BJ (cell line): ENCODE measurements at regions not wholly inside any gene's neighbourhood (a gene's known extent, or its start where the extent isn't known, plus 50 kb on each side); places are given as distances from the start of the nearest gene placed in this dataset.

Experiments
- CTCF ChIA-PET: fragments of 350-600 bp; formaldehyde crosslinking; extraction: SDS; loops from one replicate; lab custom pipeline; 2021; ENCODE audit warnings: antibody characterized with exemption, inconsistent platforms; lab: Yijun Ruan, JAX
- POLR2A ChIA-PET: fragments of 300-600 bp; sonication (Branson Sonifier 250); formaldehyde crosslinking; extraction: SDS; loops from one replicate; lab custom pipeline; 2021; ENCODE audit warnings: antibody characterized with exemption; lab: Charles Lee
- DNase-seq: peaks from one replicate; pipeline ENCODE4 v3.0.0-alpha.2; 2011; ENCODE audit warnings: low read depth
- H3K27me3 ChIP-seq: 2 replicates; pipeline ENCODE4 v1.6.0; 2011; ENCODE audit warnings: low read length; ENCODE audit not compliant: control insufficient read depth, insufficient read depth
- H3K36me3 ChIP-seq: 2 replicates; pipeline ENCODE4 v1.5.1; 2011; ENCODE audit warnings: low read length; ENCODE audit not compliant: control insufficient read depth, insufficient read depth
- H3K4me3 ChIP-seq: 2 replicates; pipeline ENCODE4 v1.5.1; 2011; ENCODE audit warnings: low read depth, mild to moderate bottlenecking, control low read depth, low read length
- TF ChIP-seq, protein P1 (sequence below): IDR thresholded peaks from 2 replicates; pipeline ENCODE4 v1.5.1; 2011; ENCODE audit warnings: low read depth, mild to moderate bottlenecking, control low read depth, inconsistent platforms, low read length, moderate library complexity; ENCODE audit not compliant: insufficient read depth

DNA sequence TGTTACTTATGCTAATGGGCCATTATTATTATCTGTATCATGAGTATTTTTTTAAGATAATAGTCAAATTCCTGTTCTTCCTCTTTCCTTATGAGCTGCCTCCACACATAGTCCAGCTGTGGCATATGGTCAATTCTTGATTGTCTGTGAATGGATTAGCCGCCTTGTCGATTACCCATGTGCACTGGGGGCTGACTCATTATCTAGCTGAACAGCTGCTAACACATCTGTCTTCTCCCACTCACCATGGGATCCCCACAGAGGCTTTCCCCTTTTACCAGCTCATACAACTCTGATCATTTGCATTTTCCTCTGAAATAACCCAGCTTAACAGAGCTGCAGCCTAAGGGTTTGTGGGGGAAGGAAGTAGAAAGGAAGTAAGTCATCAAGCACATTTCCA is 915.0 kb downstream of the CDH11 start:
- ChIA-PET CTCF (interaction anchor here (0.6 to 0.7 kb wide), 2 partner anchors 634 to 1968 kb away, joined by 3 to 4 read pairs; no protein-coding TSS in a partner anchor), POLR2A (no interaction called here)
- TF ChIP-seq, protein P1, sequence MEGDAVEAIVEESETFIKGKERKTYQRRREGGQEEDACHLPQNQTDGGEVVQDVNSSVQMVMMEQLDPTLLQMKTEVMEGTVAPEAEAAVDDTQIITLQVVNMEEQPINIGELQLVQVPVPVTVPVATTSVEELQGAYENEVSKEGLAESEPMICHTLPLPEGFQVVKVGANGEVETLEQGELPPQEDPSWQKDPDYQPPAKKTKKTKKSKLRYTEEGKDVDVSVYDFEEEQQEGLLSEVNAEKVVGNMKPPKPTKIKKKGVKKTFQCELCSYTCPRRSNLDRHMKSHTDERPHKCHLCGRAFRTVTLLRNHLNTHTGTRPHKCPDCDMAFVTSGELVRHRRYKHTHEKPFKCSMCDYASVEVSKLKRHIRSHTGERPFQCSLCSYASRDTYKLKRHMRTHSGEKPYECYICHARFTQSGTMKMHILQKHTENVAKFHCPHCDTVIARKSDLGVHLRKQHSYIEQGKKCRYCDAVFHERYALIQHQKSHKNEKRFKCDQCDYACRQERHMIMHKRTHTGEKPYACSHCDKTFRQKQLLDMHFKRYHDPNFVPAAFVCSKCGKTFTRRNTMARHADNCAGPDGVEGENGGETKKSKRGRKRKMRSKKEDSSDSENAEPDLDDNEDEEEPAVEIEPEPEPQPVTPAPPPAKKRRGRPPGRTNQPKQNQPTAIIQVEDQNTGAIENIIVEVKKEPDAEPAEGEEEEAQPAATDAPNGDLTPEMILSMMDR: no peak

DNA sequence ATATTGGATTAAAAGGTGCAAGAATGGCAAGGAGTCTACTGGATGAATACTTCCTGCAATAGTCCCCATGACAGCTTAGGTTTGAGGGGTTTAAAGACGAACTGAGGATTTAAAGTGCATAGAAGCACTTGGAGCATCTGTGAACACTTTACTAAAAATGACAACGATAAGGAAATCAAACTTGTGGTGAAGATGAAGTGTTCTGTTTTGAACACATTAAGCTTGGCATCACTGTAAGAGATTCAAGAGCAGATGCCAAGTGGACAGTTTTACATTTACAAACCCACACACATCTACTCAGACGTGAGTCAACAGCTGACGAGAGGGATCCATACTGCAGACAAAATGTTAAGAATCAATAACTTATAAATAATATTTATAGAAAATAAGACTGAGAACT is 918.7 kb downstream of the CDH11 start:
- Histone ChIP-seq H3K36me3 (no peaks in the 10 kb centered on the region), H3K4me3 (no peak overlapping the region), H3K27me3 (no peaks in the 10 kb centered on the region)
- TF ChIP-seq, protein P1: no peak
- CTCF ChIA-PET: interaction anchor here (1.2 kb wide), 1 partner anchor 10 kb away, joined by 4 read pairs; no protein-coding TSS in a partner anchor
- DNase-seq: no peak
- POLR2A ChIA-PET: no interaction called here

More for the DNA sequence above, 915.0 kb downstream of the CDH11 start:
- Histone ChIP-seq H3K4me3 (no peak overlapping the region), H3K36me3 (no peaks in the 10 kb centered on the region), H3K27me3 (no peaks in the 10 kb centered on the region)
- no peak for DNase-seq

DNA sequence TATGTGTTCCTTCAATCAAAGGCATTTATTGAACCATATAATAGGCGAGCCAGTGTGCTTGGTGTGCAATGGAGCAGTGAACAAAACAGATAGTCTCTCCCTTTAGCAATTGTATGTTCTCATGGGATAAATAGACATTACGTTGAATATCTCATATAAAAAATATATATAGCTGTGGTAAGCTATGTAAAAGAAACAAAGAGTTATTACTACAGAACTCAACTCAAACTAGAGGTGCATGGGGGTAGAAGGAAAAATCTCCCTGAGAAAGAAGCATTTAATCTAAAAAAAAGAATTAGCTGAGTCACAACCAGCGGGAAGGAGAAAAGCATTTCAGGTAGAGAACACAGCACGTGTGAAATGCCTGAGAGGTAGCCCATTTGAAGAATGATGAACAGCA is 919.3 kb downstream of the CDH11 start:
- ChIA-PET POLR2A (no interaction called here), CTCF (no interaction called here)
- TF ChIP-seq, protein P1: no peak
- Histone ChIP-seq H3K4me3 (no peak overlapping the region), H3K27me3 (no peaks in the 10 kb centered on the region), H3K36me3 (no peaks in the 10 kb centered on the region)
- DNase-seq: no peak

DNA sequence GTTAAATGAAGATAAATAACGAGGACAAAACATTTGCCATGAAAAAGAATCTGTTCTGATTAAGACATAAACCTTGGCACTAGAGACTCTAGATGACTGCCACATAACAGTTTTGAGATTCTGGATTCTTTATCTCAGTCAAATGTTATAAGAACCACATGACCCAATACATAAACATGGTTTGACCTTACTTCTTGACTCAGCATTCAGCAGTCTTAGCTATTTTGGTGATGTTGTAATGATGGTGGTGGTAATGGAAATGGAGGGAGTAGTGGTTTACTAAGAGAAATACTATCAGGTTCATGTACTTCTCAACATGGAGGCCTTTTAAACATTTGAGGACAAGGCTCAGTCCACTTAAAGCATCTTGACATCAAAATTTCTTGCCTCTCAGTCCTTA is 925.4 kb downstream of the CDH11 start:
- no peaks in the 10 kb centered on the region for H3K27me3 ChIP-seq
- ChIA-PET POLR2A (no interaction called here), CTCF (interaction anchor here (1.4 kb wide), 1 partner anchor 21 kb away, joined by 3 read pairs; no protein-coding TSS in a partner anchor)
- DNase-seq: peak; percentile 9
- H3K4me3 ChIP-seq: no peak overlapping the region
- H3K36me3 ChIP-seq: no peaks in the 10 kb centered on the region
- TF ChIP-seq, protein P1: no peak

DNA sequence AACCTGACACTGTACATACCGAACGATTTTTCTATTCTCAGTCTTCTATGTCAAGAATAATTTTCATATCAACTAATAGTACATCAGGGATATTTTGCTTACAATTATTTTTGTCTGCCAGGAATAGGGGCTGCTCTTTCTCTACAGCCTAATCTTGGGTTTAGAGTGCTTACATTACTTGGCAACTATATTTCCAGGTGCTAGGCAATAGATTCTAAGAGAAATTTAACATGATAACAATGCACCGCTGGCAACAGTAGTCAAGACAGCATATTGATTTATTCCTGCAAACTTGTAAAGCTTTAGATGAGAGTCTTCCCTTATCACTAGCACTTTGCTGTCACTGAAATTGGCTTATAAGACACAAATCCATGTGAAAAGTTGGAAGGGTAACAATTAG is 935.9 kb downstream of the CDH11 start:
- TF ChIP-seq, protein P1: no peak
- POLR2A ChIA-PET: no interaction called here
- DNase-seq: no peak
- CTCF ChIA-PET: interaction anchor here (1.0 kb wide), 1 partner anchor 10 kb away, joined by 3 read pairs; no protein-coding TSS in a partner anchor
- H3K27me3 ChIP-seq: no peaks in the 10 kb centered on the region
- H3K36me3 ChIP-seq: no peaks in the 10 kb centered on the region
- no peak overlapping the region for H3K4me3 ChIP-seq
